HCT116 (cell line): ENCODE measurements at regions not wholly inside any gene's neighbourhood (a gene's known extent, or its start where the extent isn't known, plus 50 kb on each side); places are given as distances from the start of the nearest gene placed in this dataset.

Experiments used
- ATAC-seq: fragments of 200-7000 bp; cut with Tn5 transposase; 2 replicates; pipeline ENCODE4 v1.9.1; 2020; ENCODE audit warnings: mild to moderate bottlenecking, moderate library complexity
- BruUV-seq: library from RNA; stranded (reverse); fragments of 400-500 nt; replicated peaks from 2 replicates; lab custom pipeline; 2021; lab: Mats Ljungman, UMichigan
- CTCF ChIA-PET: fragments of 300-600 bp; sonication (Branson Sonifier 250); formaldehyde crosslinking; loops from one replicate; lab custom pipeline; 2021; ENCODE audit warnings: antibody characterized with exemption; lab: Charles Lee
- POLR2A ChIA-PET: fragments of 300-600, 350-600 bp; sonication (Branson Sonifier 250); formaldehyde crosslinking; loops from one replicate; lab custom pipeline; 2021; ENCODE audit warnings: antibody characterized with exemption; lab: Charles Lee
- RAD21 ChIA-PET, 2 experiments: fragments of 300-600 bp; sonication (Branson Sonifier 250); formaldehyde crosslinking; loops; one replicate each; lab custom pipeline; 2023; ENCODE audit warnings: low total read pairs in 2 of 2; ENCODE audit not compliant: uncharacterized antibody in 2 of 2, unreplicated experiment in 2 of 2, low non-redundant PET in 1 of 2; lab: Charles Lee
- DNase-seq: peaks from one replicate; pipeline ENCODE4 v3.0.0-alpha.2; 2010; ENCODE audit warnings: low read depth, low spot score
- H2AFZ ChIP-seq: fragments of 200-600 bp; shearing (Covaris generic), sonication (generic); 2 replicates; pipeline ENCODE4 v1.6.1; 2017; ENCODE audit warnings: low read depth, mixed run types, mixed read lengths, antibody characterized with exemption, low read length; ENCODE audit not compliant: poor library complexity, severe bottlenecking
- H3K27ac ChIP-seq: 2 replicates; pipeline ENCODE4 v1.5.1; 2012; ENCODE audit warnings: low read depth, low read length
- H3K27me3 ChIP-seq: fragments of 200-600 bp; sonication (generic); 2 replicates; pipeline ENCODE4 v1.6.1; 2016; ENCODE audit warnings: mixed run types, low read length, mixed read lengths; ENCODE audit not compliant: insufficient read depth
- H3K36me3 ChIP-seq, 2 experiments: fragments of 200-500 bp in 1 of 2; fragments of 200-600 bp in 1 of 2; sonication (Bioruptor generic) in 1 of 2; sonication (generic) in 1 of 2; 2 replicates each; pipeline versions ENCODE4 v1.5.1 to v1.6.1; 2014 to 2016; ENCODE audit warnings: low read length in 2 of 2, inconsistent platforms in 1 of 2, mixed read lengths in 1 of 2, mixed run types in 1 of 2; ENCODE audit not compliant: insufficient read depth in 2 of 2, control insufficient read depth in 1 of 2
- H3K4me1 ChIP-seq, 2 experiments: fragments of 200-600 bp in 1 of 2; sonication (generic) in 1 of 2; 2 replicates each; pipeline versions ENCODE4 v1.5.1 to v1.6.1; 2012 to 2017; ENCODE audit warnings: low read length in 2 of 2, inconsistent platforms in 1 of 2, mild to moderate bottlenecking in 1 of 2, mixed read lengths in 1 of 2, mixed run types in 1 of 2, moderate library complexity in 1 of 2; ENCODE audit not compliant: insufficient read depth in 2 of 2, control insufficient read depth in 1 of 2
- H3K4me2 ChIP-seq: fragments of 200-600 bp; sonication (generic); 2 replicates; pipeline ENCODE4 v1.6.1; 2017; ENCODE audit warnings: mixed run types, low read length, mixed read lengths
- H3K4me3 ChIP-seq, 2 experiments: fragments of 200-600 bp in 1 of 2; sonication (generic) in 1 of 2; replicated peaks in 1 of 2; 2 replicates each; pipeline ENCODE4 v1.5.1; 2011 to 2016; ENCODE audit warnings: low read length in 2 of 2, control low read depth in 1 of 2, low read depth in 1 of 2, mild to moderate bottlenecking in 1 of 2, mixed read lengths in 1 of 2, mixed run types in 1 of 2
- H3K79me2 ChIP-seq: fragments of 200-600 bp; sonication (generic); 2 replicates; pipeline ENCODE4 v1.6.1; 2017; ENCODE audit warnings: mild to moderate bottlenecking, mixed run types, low read length, moderate library complexity, mixed read lengths; ENCODE audit not compliant: insufficient read depth
- H3K9ac ChIP-seq: fragments of 200-600 bp; sonication (generic); 2 replicates; pipeline ENCODE4 v1.6.1; 2016; ENCODE audit warnings: low read length, mixed read lengths
- H3K9me2 ChIP-seq: fragments of 200-600 bp; sonication (generic), shearing (Covaris generic); 2 replicates; pipeline ENCODE4 v1.6.1; 2017; ENCODE audit warnings: mixed run types, mild to moderate bottlenecking, moderate library complexity; ENCODE audit not compliant: insufficient read depth
- H3K9me3 ChIP-seq, 2 experiments: fragments of 200-500 bp in 1 of 2; fragments of 200-600 bp in 1 of 2; sonication (Bioruptor generic) in 1 of 2; sonication (generic) in 1 of 2; 2 replicates each; pipeline ENCODE4 v1.6.1; 2014 to 2017; ENCODE audit warnings: low read length in 2 of 2, mixed read lengths in 2 of 2, inconsistent platforms in 1 of 2, low read depth in 1 of 2, mild to moderate bottlenecking in 1 of 2, mixed run types in 1 of 2, moderate library complexity in 1 of 2; ENCODE audit not compliant: control insufficient read depth in 1 of 2, insufficient read depth in 1 of 2
- H4K20me1 ChIP-seq: fragments of 200-600 bp; sonication (generic), shearing (Covaris generic); 2 replicates; pipeline ENCODE4 v1.6.1; 2017; ENCODE audit warnings: mixed run types, mild to moderate bottlenecking, moderate library complexity; ENCODE audit not compliant: insufficient read depth
- EGR1 ChIP-seq: IDR thresholded peaks from 2 replicates; pipeline ENCODE4 v1.6.1; 2012; ENCODE audit warnings: low read depth
- EZH2 ChIP-seq: fragments of 200-600 bp; sonication (generic); IDR thresholded peaks from 2 replicates; pipeline ENCODE4 v1.6.1; 2017; ENCODE audit warnings: antibody characterized with exemption, mixed run types
- FOSL1 ChIP-seq: IDR thresholded peaks from 2 replicates; pipeline ENCODE4 v1.6.1; 2012; ENCODE audit warnings: low read depth
- POLR2A ChIP-seq: IDR thresholded peaks from 2 replicates; pipeline ENCODE4 v1.7.0; 2011; ENCODE audit warnings: borderline replicate concordance; ENCODE audit not compliant: insufficient read depth, insufficient read length; ENCODE audit errors: extremely low read depth
- RAD21 ChIP-seq: IDR thresholded peaks from 2 replicates; pipeline ENCODE4 v1.6.1; 2012; ENCODE audit warnings: low read depth, mild to moderate bottlenecking
- TCF7L2 ChIP-seq: IDR thresholded peaks from 2 replicates; pipeline ENCODE4 v1.7.0; 2011; ENCODE audit warnings: borderline replicate concordance, inconsistent platforms; ENCODE audit not compliant: insufficient read depth, insufficient read length; ENCODE audit errors: extremely low read depth
- YY1 ChIP-seq: IDR thresholded peaks from 2 replicates; pipeline ENCODE4 v1.6.1; 2011; ENCODE audit warnings: low read length, low read depth, moderate library complexity, mild to moderate bottlenecking; ENCODE audit not compliant: insufficient replicate concordance; ENCODE audit errors: extremely low read depth
- intact Hi-C: fragments of 100-400 bp; cut with micrococcal nuclease; formaldehyde crosslinking; loops from 2 replicates; pipeline ENCODE4 v1.10.0; 2022
- TF ChIP-seq, protein P1 (sequence below): IDR thresholded peaks from 2 replicates; pipeline ENCODE4 v1.6.1; 2012; ENCODE audit warnings: low read depth
- TF ChIP-seq, protein P2 (sequence below), 3 experiments: fragments of 200-600 bp in 1 of 3; sonication (generic) in 1 of 3; IDR thresholded peaks in 2 of 3; conservative IDR thresholded peaks in 1 of 3; 2 replicates each; pipeline ENCODE4 v1.5.1; 2012 to 2017; ENCODE audit warnings: low read depth in 2 of 3, low read length in 2 of 3, antibody characterized with exemption in 1 of 3, borderline replicate concordance in 1 of 3, control low read depth in 1 of 3, mild to moderate bottlenecking in 1 of 3, mixed read lengths in 1 of 3, mixed run types in 1 of 3, moderate library complexity in 1 of 3; ENCODE audit not compliant: insufficient read depth in 1 of 3

DNA sequence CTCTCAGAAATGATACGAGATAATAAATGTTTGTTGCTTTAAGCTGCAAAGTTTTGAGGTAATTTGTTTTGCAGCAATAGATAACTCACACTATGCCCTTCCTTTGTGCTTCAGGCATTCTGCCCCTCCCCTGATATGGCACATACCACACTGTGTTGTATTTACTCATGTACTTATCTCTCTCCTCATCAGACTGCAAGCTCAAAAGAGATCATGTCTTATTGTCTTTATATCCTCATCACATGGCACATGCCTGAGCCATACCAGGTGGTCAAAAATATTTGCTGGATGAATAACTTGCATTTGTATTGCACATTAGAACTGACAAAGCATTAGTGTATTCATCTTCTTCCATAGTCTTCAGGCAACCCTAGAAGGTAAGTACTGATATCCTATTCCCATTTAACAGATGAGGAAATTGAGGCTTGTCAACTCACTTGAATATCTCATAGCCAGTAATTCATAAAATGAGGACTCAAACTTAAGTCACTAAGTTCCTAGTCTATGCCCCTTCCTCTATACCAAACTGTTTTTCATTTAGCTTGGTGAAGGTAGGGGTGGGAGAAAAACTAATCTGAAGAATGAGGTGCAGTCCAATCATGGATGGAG is 83.9 kb upstream of the EED start:
- RAD21 ChIA-PET = no interaction called here
- H4K20me1 ChIP-seq = no peaks in the 10 kb centered on the region
- no peak overlapping the region for H3K4me3 ChIP-seq
- no peak overlapping the region for H3K9ac ChIP-seq
- POLR2A ChIA-PET = no interaction called here
- DNase-seq = no peak
- H3K9me2 ChIP-seq = no peaks in the 10 kb centered on the region
- no peak overlapping the region for H3K4me2 ChIP-seq
- ATAC-seq = no peak
- no peaks in the 10 kb centered on the region for H3K27me3 ChIP-seq
- BruUV-seq = no TSS peak
- H3K36me3 ChIP-seq = no peaks in the 10 kb centered on the region
- no peak overlapping the region for H2AFZ ChIP-seq
- CTCF ChIA-PET = no interaction called here
- no peaks in the 10 kb centered on the region for H3K79me2 ChIP-seq
- intact Hi-C loops = no loop called here
- TF ChIP-seq, protein P1, sequence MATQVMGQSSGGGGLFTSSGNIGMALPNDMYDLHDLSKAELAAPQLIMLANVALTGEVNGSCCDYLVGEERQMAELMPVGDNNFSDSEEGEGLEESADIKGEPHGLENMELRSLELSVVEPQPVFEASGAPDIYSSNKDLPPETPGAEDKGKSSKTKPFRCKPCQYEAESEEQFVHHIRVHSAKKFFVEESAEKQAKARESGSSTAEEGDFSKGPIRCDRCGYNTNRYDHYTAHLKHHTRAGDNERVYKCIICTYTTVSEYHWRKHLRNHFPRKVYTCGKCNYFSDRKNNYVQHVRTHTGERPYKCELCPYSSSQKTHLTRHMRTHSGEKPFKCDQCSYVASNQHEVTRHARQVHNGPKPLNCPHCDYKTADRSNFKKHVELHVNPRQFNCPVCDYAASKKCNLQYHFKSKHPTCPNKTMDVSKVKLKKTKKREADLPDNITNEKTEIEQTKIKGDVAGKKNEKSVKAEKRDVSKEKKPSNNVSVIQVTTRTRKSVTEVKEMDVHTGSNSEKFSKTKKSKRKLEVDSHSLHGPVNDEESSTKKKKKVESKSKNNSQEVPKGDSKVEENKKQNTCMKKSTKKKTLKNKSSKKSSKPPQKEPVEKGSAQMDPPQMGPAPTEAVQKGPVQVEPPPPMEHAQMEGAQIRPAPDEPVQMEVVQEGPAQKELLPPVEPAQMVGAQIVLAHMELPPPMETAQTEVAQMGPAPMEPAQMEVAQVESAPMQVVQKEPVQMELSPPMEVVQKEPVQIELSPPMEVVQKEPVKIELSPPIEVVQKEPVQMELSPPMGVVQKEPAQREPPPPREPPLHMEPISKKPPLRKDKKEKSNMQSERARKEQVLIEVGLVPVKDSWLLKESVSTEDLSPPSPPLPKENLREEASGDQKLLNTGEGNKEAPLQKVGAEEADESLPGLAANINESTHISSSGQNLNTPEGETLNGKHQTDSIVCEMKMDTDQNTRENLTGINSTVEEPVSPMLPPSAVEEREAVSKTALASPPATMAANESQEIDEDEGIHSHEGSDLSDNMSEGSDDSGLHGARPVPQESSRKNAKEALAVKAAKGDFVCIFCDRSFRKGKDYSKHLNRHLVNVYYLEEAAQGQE = no peak
- TF ChIP-seq FOSL1 = no peak
- no peak for TF ChIP-seq POLR2A
- TF ChIP-seq, protein P2, sequence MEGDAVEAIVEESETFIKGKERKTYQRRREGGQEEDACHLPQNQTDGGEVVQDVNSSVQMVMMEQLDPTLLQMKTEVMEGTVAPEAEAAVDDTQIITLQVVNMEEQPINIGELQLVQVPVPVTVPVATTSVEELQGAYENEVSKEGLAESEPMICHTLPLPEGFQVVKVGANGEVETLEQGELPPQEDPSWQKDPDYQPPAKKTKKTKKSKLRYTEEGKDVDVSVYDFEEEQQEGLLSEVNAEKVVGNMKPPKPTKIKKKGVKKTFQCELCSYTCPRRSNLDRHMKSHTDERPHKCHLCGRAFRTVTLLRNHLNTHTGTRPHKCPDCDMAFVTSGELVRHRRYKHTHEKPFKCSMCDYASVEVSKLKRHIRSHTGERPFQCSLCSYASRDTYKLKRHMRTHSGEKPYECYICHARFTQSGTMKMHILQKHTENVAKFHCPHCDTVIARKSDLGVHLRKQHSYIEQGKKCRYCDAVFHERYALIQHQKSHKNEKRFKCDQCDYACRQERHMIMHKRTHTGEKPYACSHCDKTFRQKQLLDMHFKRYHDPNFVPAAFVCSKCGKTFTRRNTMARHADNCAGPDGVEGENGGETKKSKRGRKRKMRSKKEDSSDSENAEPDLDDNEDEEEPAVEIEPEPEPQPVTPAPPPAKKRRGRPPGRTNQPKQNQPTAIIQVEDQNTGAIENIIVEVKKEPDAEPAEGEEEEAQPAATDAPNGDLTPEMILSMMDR (IDR thresholded peaks at IDR 0.05 in 2 of 3, conservative IDR thresholded peaks at IDR 0.05 in 1 of 3; ENCODE audit: borderline replicate concordance in 1 of 3, insufficient read depth in 1 of 3, low read depth in 2 of 3, low read length in 2 of 3) = no peak
- TF ChIP-seq TCF7L2 = no peak
- TF ChIP-seq EZH2 = no peak
- no peak for TF ChIP-seq EGR1
- TF ChIP-seq YY1 = no peak
- no peak for TF ChIP-seq RAD21
- H3K4me1 ChIP-seq = peaks cover 0 to 3% of the 10 kb centered on the region in 2 experiments; a peak in 1 of 4 replicates
- no peaks in the 10 kb centered on the region for H3K9me3 ChIP-seq
- H3K27ac ChIP-seq = no peak overlapping the region
